ENCODE measurements at regions not wholly inside any gene's neighbourhood (a gene's known extent, or its start where the extent isn't known, plus 50 kb on each side); places are given as distances from the start of the nearest gene placed in this dataset.

- no peak for DNase-seq
These were observed 194.7 kb upstream of the TLL1 start for GRCh38 chr4:165678236-165678935.

GRCh38 chr4:165678936-165679325 lies 194.1 kb upstream of the TLL1 start:
- DNase-seq: no peak

- DNase-seq: no peak
These were observed 192.2 kb upstream of the TLL1 start for GRCh38 chr4:165680821-165681220.

- DNase-seq: no peak
These were observed 190.4 kb upstream of the TLL1 start for GRCh38 chr4:165682611-165683010.

- no peak for DNase-seq
These were observed 188.7 kb upstream of the TLL1 start for GRCh38 chr4:165684177-165684805.

- DNase-seq: no peak
These were observed 186.3 kb upstream of the TLL1 start for GRCh38 chr4:165686756-165687155.

- no peak for DNase-seq
These were observed 183.9 kb upstream of the TLL1 start for GRCh38 chr4:165689159-165689558.

- DNase-seq: no peak
These were observed 181.0 kb upstream of the TLL1 start for GRCh38 chr4:165692082-165692481.

GRCh38 chr4:165698272-165698671 lies 174.8 kb upstream of the TLL1 start:
- no peak for DNase-seq

GRCh38 chr4:165699055-165699454 lies 174.0 kb upstream of the TLL1 start:
- DNase-seq: no peak

- no peak for DNase-seq
These were observed 172.2 kb upstream of the TLL1 start for GRCh38 chr4:165700855-165701254.

- no peak for DNase-seq
These were observed 165.9 kb upstream of the TLL1 start for GRCh38 chr4:165707128-165707527.

- DNase-seq: no peak
These were observed 163.5 kb upstream of the TLL1 start for GRCh38 chr4:165709516-165709915.

- no peak for DNase-seq
These were observed 163.0 kb upstream of the TLL1 start for GRCh38 chr4:165709973-165710526.

- DNase-seq: no peak
These were observed 161.6 kb upstream of the TLL1 start for GRCh38 chr4:165711436-165711835.

- DNase-seq: no peak
These were observed 161.1 kb upstream of the TLL1 start for GRCh38 chr4:165711912-165712311.

GRCh38 chr4:165714650-165715049 lies 158.4 kb upstream of the TLL1 start:
- DNase-seq: no peak

- no peak for DNase-seq
These were observed 157.8 kb upstream of the TLL1 start for GRCh38 chr4:165715211-165715610.

GRCh38 chr4:165715989-165716388 lies 157.0 kb upstream of the TLL1 start:
- no peak for DNase-seq

- DNase-seq: no peak
These were observed 156.6 kb upstream of the TLL1 start for GRCh38 chr4:165716472-165716871.

GRCh38 chr4:165718660-165719059 lies 154.4 kb upstream of the TLL1 start:
- DNase-seq: no peak

GRCh38 chr4:165720411-165721082 lies 152.5 kb upstream of the TLL1 start:
- DNase-seq: no peak

- no peak for DNase-seq
These were observed 151.2 kb upstream of the TLL1 start for GRCh38 chr4:165721815-165722214.
